Femur (tissue), 1 donor: ENCODE measurements at regions not wholly inside any gene's neighbourhood (a gene's known extent, or its start where the extent isn't known, plus 50 kb on each side); places are given as distances from the start of the nearest gene placed in this dataset.
"Not testable (repeated sequence)": the region's sequence is repeated elsewhere in the genome, so short reads cannot be mapped to it uniquely, and the experiment has no call there.

ENCODE experiments used
- DNase-seq: peaks from one replicate; pipeline ENCODE4 v3.0.0-alpha.2; 2017

DNA sequence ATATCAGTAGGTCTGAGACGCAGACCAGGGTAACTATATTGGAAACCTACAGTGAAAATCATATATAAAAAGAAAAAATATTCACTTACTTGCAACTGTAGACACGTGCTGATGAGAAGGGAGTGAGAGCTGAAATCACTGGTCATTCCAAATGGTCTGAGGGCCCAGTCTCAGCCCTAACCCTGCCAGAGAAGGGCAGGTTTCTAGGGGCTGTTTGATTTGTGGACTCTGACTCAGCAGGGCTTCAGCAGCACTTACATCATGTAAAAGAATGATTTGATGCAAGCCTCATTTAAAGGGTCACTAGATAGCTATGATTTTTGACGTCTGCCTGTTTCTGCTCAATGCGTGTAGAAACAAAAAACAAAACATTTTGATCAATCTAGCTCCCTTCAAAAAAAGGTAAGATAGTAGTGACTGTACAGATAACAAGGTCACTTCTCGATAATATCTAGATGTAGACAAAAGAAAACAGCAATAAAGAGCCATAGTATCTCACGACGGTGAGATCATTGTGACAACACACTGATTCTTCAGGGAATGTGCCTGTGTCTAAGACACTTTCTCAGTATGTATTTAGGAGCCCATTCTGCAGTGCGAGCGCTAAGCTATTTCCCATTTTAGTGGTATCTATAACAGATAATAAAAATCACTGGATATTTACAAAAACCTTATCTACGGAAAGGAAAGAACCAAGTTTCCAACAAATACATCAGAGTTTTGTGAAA is 307.2 kb downstream of the HIVEP2 start:
- DNase-seq = no peak

DNA sequence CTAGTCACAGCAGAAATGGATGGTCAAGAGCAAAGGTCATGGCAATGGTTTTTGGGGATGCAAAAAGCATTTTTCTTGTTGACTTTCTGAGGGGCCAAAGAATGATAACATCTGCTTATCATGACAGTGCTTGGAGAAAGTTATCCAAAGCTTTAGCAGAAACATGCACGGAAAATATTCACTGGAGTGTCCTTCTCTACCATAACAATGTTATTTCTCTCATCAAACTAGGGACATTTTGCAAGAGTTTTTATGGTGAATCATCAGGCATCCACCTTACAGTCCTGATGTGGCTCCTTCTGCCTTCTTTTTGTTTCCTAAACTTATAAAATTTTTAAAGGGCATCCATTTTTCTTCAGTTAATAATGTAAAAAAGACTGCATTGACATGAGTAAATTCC is 302.3 kb downstream of the HIVEP2 start:
- no peak for DNase-seq

GRCh38 chr6:142644866-142645265 is 300.1 kb downstream of the HIVEP2 start:
- DNase-seq = no peak

DNA sequence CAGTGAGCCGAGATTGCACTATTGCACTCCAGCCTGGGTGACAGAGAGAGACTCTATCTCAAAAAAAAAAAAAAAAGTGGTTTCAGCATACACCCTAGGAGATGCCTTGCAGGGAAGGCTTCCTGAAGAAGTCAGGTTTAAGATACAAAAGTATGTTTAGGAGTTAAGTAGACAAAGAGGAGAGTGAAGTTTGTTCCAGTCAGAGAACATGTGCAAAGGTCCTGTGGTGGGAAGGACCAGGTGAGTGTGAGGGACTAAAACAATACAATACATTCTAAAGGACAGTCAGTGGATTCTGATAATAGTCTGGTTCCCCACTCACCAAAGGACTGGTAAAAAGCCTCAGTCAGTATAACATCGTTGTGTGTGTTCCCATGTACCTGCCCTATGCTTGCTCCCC is 299.3 kb downstream of the HIVEP2 start:
- no peak for DNase-seq

- peak; percentile 24 for DNase-seq
These were observed 297.4 kb downstream of the HIVEP2 start for GRCh38 chr6:142647449-142648035.

DNA sequence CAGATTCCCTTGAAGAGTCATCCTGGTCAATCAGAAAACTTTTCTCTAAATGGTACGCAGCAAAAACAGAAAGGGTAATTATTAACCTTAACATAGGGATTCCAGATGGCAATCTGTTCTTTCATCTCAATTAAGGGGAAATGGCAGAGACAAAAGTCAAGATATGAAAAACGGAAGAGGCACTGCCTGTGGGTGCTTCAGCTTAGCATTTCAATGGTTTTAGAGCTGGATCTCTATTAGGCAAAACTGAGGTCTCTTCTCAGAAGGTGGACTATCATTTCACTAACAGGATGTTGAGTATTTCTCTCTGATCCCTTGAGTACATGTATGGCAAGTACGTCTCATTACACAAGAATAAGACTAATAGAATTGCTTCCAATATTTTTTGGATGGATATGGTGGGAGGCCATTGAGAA is 296.9 kb downstream of the HIVEP2 start:
- DNase-seq = no peak

DNA sequence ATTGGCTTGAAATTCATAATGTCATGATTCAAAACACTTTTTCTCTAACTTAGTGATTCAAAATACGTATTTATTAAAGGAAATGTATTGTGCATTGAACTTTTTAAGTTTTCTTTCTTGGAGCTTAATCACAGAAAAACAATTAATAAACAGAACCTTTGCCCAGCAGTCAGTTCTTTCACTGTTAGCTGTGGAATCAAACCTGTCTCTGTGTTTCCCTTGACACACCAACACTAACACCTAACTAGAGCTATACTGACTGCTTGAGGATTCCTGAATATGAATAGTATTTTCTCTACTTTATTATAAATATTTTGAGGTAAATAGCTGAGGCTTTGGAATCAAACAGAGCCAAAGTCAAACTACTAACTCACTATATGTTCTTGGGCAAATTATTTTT is 296.4 kb downstream of the HIVEP2 start:
- no peak for DNase-seq

DNA sequence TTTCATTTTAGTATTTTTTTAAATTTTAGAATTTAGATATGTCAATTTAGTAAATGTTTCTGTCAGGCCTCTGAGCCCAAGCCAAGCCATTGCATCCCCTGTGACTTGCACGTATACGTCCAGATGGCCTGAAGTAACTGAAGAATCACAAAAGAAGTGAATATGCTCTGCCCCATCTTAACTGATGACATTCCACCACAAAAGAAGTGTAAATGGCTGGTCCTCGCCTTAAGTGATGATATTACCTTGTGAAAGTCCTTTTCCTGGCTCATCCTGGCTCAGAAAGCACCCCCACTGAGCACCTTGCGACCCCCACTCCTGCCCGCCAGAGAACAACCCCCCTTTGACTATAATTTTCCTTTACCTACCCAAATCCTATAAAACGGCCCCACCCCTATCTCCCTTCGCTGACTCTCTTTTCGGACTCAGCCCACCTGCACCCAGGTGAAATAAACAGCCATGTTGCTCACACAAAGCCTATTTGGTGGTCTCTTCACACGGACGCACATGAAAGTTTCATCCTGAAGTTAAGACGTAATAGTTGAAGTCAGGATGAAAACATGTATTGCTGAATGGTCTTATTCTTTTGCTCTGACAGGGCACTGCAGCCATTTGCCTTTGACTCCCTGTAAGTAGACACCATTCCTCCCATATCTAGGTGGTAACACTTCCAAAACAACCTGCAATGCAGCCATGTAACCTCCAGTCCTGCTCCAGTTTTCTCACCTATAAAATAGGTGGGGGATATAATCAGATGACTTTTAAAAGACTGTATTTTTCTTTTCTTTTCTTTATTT is 295.3 kb downstream of the HIVEP2 start:
- not testable (repeated sequence) for DNase-seq

- DNase-seq = no peak
These were observed 293.6 kb downstream of the HIVEP2 start for GRCh38 chr6:142651384-142651783.

DNA sequence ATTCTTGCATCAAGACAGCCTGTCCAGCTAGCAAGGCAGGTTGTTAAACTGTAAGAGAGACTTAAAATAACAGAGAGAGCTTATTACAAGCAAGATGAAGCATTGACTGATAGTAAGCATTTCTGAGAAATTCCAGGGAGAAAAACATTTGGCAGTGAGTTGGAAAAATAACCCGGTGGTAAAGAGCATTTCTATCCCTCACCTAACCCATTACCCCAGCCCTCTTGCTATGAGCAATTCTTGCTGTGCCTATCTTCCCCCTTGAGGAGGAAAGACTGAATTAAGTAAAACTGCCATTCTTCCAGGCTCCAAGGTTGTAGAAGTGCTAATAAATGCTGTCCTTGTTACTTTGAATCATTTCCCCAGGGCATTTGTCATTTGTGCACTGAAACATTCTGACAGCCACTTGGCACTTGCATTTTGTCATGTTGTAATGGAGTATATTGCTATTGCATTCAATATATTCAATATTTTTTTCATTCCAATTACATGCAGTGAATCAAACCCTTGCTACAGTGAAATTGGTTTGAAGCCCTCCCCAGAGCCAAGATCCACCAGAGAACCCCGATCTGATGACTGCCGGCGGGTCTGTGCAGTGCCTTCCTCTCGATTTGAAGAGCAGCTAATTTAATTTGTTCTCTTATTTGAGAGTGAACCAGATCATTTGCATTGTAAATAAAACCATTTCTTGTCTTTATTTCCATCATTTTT is 291.1 kb downstream of the HIVEP2 start:
- DNase-seq = no peak

DNA sequence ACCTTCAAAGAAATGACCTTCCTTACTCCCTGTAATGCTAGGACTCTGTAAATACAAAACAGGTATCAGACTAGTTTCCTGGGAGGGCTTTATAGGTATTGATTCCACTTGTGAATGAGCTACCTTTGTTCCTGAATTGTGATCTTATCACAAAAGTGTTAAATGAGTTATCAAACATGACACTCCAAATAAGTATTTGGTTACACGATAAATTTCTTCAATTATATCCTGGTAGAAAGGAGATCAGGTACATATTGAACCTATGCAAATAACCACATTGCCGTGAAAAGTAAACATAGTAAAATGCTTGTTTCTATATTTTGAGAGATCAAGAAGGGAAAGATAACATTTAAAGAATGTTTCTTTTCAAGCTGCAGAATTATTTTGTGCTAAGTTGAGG is 285.3 kb downstream of the HIVEP2 start:
- DNase-seq = no peak

DNA sequence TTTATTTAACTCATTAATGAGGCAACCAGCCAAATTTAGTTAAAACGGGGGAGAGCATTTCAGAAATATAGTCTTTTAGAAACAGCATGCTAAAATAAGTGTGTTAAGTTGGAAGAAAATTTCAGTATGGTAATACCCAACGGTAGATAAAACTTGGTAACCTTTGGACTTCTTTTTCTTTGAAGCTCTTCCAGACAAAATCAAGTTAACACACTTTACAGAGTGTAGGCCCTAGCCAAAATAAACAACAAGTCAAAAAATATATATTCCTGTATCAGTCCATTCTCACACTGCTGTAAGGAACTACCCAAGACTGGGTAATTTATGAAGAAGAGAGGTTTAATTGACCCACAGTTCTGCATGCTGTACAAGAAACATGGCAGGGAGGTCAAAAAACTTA is 279.6 kb downstream of the HIVEP2 start:
- DNase-seq = no peak

DNA sequence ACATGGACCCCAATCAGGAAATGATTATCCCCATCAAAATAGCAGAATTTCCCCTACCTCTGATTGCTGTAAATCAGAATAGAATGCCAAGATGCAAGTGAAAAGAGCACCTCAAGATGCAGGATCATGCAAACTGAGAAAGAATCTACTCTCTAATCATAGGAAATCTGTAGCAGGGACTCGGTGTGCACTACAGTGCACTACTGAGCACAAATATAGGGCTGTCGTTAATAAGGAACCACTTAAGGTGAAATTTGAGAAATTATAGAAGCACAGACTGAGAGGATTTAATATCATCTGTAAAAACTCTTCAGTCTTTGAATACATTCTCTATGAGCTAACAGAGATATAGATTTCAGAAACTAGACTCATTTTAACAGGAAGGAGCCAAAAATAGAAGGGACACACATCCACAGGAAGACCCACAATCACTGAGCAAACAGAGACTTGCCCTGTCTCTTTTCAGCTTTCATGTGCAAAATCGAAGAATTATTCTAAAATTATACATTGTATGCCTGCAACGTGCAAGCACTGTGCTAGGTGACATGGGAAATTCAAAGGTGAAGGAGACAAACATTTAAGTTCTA is 278.3 kb downstream of the HIVEP2 start:
- DNase-seq = no peak

- no peak for DNase-seq
These were observed 275.3 kb downstream of the HIVEP2 start for GRCh38 chr6:142669471-142670351.

GRCh38 chr6:142671791-142672190 is 273.2 kb downstream of the HIVEP2 start:
- no peak for DNase-seq

- no peak for DNase-seq
These were observed 269.5 kb downstream of the HIVEP2 start for GRCh38 chr6:142675517-142675916.

GRCh38 chr6:142676027-142676443 is 268.9 kb downstream of the HIVEP2 start:
- DNase-seq = no peak

- DNase-seq = no peak
These were observed 268.3 kb downstream of the HIVEP2 start for GRCh38 chr6:142676647-142677192.

GRCh38 chr6:142679907-142680700 is 264.9 kb downstream of the HIVEP2 start:
- peak; percentile 71 for DNase-seq

DNA sequence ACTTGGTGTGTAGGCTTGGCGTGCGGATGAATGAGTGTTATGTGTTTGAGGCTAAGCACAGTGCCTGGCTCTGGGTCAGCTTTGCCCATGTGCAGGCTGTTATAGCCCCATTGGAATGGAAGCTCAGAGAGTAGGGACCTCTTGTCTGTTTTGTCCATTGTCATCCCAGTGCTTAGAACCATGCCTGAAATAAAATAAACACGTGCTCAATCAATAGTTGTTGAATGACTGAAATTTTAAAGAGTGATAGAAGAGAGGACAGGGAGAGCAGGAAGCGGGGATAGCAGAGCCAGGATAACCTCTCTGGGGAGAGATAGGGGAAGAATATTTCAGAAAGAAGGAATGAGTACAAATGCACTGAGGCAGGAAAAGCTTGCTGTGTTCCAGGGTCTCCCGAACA is 263.9 kb downstream of the HIVEP2 start:
- DNase-seq = no peak

GRCh38 chr6:142682985-142683384 is 262.0 kb downstream of the HIVEP2 start:
- no peak for DNase-seq
